Panc1 (cell line): ENCODE measurements at regions not wholly inside any gene's neighbourhood (a gene's known extent, or its start where the extent isn't known, plus 50 kb on each side); places are given as distances from the start of the nearest gene placed in this dataset.

Source experiments
- ATAC-seq: fragments of 200-7000 bp; cut with Tn5 transposase; 2 replicates; pipeline ENCODE4 v1.9.1; 2020; ENCODE audit warnings: mild to moderate bottlenecking, moderate library complexity
- BruUV-seq: library from RNA; stranded (reverse); fragments of 400-500 nt; replicated peaks from 2 replicates; lab custom pipeline; 2021; lab: Mats Ljungman, UMichigan
- CTCF ChIA-PET: fragments of 300-600 bp; sonication (Branson Sonifier 250); formaldehyde crosslinking; loops from one replicate; lab custom pipeline; 2022; ENCODE audit warnings: antibody characterized with exemption; lab: Charles Lee
- POLR2A ChIA-PET: fragments of 300-600 bp; sonication (Branson Sonifier 250); formaldehyde crosslinking; loops from one replicate; lab custom pipeline; 2022; ENCODE audit warnings: antibody characterized with exemption; lab: Charles Lee
- DNase-seq: peaks from one replicate; pipeline ENCODE4 v3.0.0-alpha.2; 2010; ENCODE audit warnings: low read depth, low spot score
- H3K27ac ChIP-seq: 2 replicates; pipeline ENCODE4 v1.5.1; 2011; ENCODE audit warnings: mild to moderate bottlenecking, low read length, inconsistent platforms
- H3K27me3 ChIP-seq: fragments of 200-500 bp; sonication (Bioruptor generic); 2 replicates; pipeline ENCODE4 v1.6.0; 2014; ENCODE audit warnings: low read length, inconsistent platforms; ENCODE audit not compliant: control insufficient read depth, insufficient read depth
- H3K36me3 ChIP-seq: fragments of 200-500 bp; sonication (Bioruptor generic); 2 replicates; pipeline ENCODE4 v1.5.1; 2014; ENCODE audit warnings: inconsistent platforms, mild to moderate bottlenecking, low read length, moderate library complexity; ENCODE audit not compliant: control insufficient read depth, insufficient read depth
- H3K4me1 ChIP-seq: 2 replicates; pipeline ENCODE4 v1.5.1; 2011; ENCODE audit warnings: inconsistent platforms, mild to moderate bottlenecking, low read length, moderate library complexity; ENCODE audit not compliant: control insufficient read depth, insufficient read depth
- H3K4me3 ChIP-seq, 2 experiments: 2 replicates each; pipeline ENCODE4 v1.5.1; 2011 to 2012; ENCODE audit warnings: low read depth in 2 of 2, low read length in 2 of 2, mild to moderate bottlenecking in 2 of 2, inconsistent platforms in 1 of 2, moderate library complexity in 1 of 2
- H3K9me3 ChIP-seq: fragments of 200-500 bp; sonication (Bioruptor generic); 2 replicates; pipeline ENCODE4 v1.5.1; 2014; ENCODE audit warnings: low read depth, mild to moderate bottlenecking, inconsistent platforms, low read length, moderate library complexity; ENCODE audit not compliant: control insufficient read depth, insufficient read depth
- CTCF ChIP-seq: fragments of 450-650 bp; IDR thresholded peaks from 2 replicates; pipeline ENCODE4 v1.5.1; 2017; ENCODE audit warnings: mild to moderate bottlenecking
- POLR2AphosphoS5 ChIP-seq: IDR thresholded peaks from 2 replicates; pipeline ENCODE4 v1.6.1; 2012; ENCODE audit warnings: mild to moderate bottlenecking, low read depth, low read length, moderate library complexity
- REST ChIP-seq, 2 experiments: IDR thresholded peaks; 2 replicates each; pipeline ENCODE4 v1.6.1; 2011 to 2012; ENCODE audit warnings: low read depth in 2 of 2, control low read depth in 1 of 2, low read length in 1 of 2, mild to moderate bottlenecking in 1 of 2, moderate library complexity in 1 of 2; ENCODE audit not compliant: insufficient read depth in 1 of 2
- SIN3A ChIP-seq: IDR thresholded peaks from 2 replicates; pipeline ENCODE4 v1.6.1; 2012; ENCODE audit warnings: low read depth, mild to moderate bottlenecking, low read length, moderate library complexity, borderline replicate concordance; ENCODE audit not compliant: insufficient read depth
- TCF7L2 ChIP-seq: IDR thresholded peaks from 2 replicates; pipeline ENCODE4 v1.6.1; 2011; ENCODE audit warnings: mild to moderate bottlenecking, low read depth, low read length, inconsistent platforms
- in situ Hi-C: cut with HindIII; loops from 2 replicates; pipeline ENCODE4 v1.10.0; 2016; ENCODE audit warnings: low sequenced_read_pairs, low pct_unique_long_range_greater_than_20kb
- intact Hi-C: fragments of 100-400 bp; cut with micrococcal nuclease; formaldehyde crosslinking; loops from one replicate; pipeline ENCODE4 v1.10.0; 2022; ENCODE audit not compliant: unreplicated experiment

- no TSS peak for BruUV-seq
- DNase-seq = no peak
- TF ChIP-seq TCF7L2 (no peak), SIN3A (no peak), POLR2AphosphoS5 (no peak)
- no peaks in the 10 kb centered on the region for H3K9me3 ChIP-seq
- POLR2A ChIA-PET = no interaction called here
- no peak overlapping the region for H3K4me3 ChIP-seq
- ATAC-seq = no peak
- H3K4me1 ChIP-seq = peaks cover 55% of the 10 kb centered on the region
- no peaks in the 10 kb centered on the region for H3K27me3 ChIP-seq
- intact Hi-C loops (no loop called here), in situ Hi-C loops (no loop called here)
- H3K27ac ChIP-seq = peak overlapping the region; percentile 13; the same call in 1 of the 2 replicates
- CTCF ChIA-PET = no interaction called here
- no peaks in the 10 kb centered on the region; the same call in 1 of the 2 replicates for H3K36me3 ChIP-seq
These were observed 318.4 kb downstream of the SEC14L1 start for GRCh38 chr17:77459018-77459755.

GRCh38 chr17:77460514-77461046 is 319.8 kb downstream of the SEC14L1 start:
- no peak for TF ChIP-seq POLR2AphosphoS5
- TF ChIP-seq REST (IDR thresholded peaks at IDR 0.05; ENCODE audit: insufficient read depth in 1 of 2, low read depth in 2 of 2, low read length in 1 of 2) = no peak
- TF ChIP-seq SIN3A = no peak
- TF ChIP-seq TCF7L2 = no peak
- no peak for TF ChIP-seq CTCF
- no TSS peak for BruUV-seq
- Histone ChIP-seq H3K9me3 (no peaks in the 10 kb centered on the region), H3K36me3 (no peaks in the 10 kb centered on the region; the same call in 1 of the 2 replicates), H3K27me3 (no peaks in the 10 kb centered on the region), H3K4me3 (no peak overlapping the region), H3K4me1 (peaks cover 51% of the 10 kb centered on the region), H3K27ac (peak overlapping the region; percentile 30; the same call in 1 of the 2 replicates)
- ChIA-PET POLR2A (interaction anchor here (0.6 kb wide), 1 partner anchor 346 kb away, joined by 3 read pairs; no protein-coding TSS in a partner anchor), CTCF (no interaction called here)
- intact Hi-C loops = no loop called here
- in situ Hi-C loops = no loop called here
- no peak for DNase-seq
- no peak for ATAC-seq
